Vagina (tissue), 2 donors: ENCODE measurements at regions not wholly inside any gene's neighbourhood (a gene's known extent, or its start where the extent isn't known, plus 50 kb on each side); places are given as distances from the start of the nearest gene placed in this dataset.

Experiments used
- CTCF ChIP-seq, 3 experiments: fragments of 450-650 bp in 2 of 3; fragments of 200-600 bp in 1 of 3; sonication (generic) in 1 of 3; IDR thresholded peaks; one replicate each; pipeline ENCODE4 v1.5.1; 2017 to 2019; ENCODE audit warnings: antibody characterized with exemption in 3 of 3, mild to moderate bottlenecking in 2 of 3, moderate library complexity in 2 of 3
- POLR2A ChIP-seq, 2 donors: fragments of 450-650 bp; IDR thresholded peaks; one replicate each; pipeline ENCODE4 v1.6.1; 2017; ENCODE audit warnings: antibody characterized with exemption in 2 of 2, mild to moderate bottlenecking in 2 of 2, moderate library complexity in 2 of 2
- POLR2AphosphoS5 ChIP-seq, 2 donors: sonication (generic); formaldehyde crosslinking; IDR thresholded peaks; one replicate each; pipeline ENCODE4 v1.9.0; 2017; ENCODE audit warnings: antibody characterized with exemption in 2 of 2, mild to moderate bottlenecking in 2 of 2, low read depth in 1 of 2; ENCODE audit not compliant: insufficient read depth in 1 of 2

GRCh38 chr5:74492230-74492629 is 148.3 kb downstream of the ENC1 start:
- TF ChIP-seq POLR2A (IDR thresholded peaks at IDR 0.05) (no peak), CTCF (IDR thresholded peaks at IDR 0.05) (no peak), POLR2AphosphoS5 (IDR thresholded peaks at IDR 0.05; ENCODE audit: insufficient read depth in 1 of 2, low read depth in 1 of 2) (no peak)
